ENCODE measurements at regions not wholly inside any gene's neighbourhood (a gene's known extent, or its start where the extent isn't known, plus 50 kb on each side); places are given as distances from the start of the nearest gene placed in this dataset.

- H3K4me1 ChIP-seq, result no peaks in the 10 kb centered on the region
- no peak overlapping the region for H3K4me3 ChIP-seq
- no peak for DNase-seq
- TF ChIP-seq, protein P1, sequence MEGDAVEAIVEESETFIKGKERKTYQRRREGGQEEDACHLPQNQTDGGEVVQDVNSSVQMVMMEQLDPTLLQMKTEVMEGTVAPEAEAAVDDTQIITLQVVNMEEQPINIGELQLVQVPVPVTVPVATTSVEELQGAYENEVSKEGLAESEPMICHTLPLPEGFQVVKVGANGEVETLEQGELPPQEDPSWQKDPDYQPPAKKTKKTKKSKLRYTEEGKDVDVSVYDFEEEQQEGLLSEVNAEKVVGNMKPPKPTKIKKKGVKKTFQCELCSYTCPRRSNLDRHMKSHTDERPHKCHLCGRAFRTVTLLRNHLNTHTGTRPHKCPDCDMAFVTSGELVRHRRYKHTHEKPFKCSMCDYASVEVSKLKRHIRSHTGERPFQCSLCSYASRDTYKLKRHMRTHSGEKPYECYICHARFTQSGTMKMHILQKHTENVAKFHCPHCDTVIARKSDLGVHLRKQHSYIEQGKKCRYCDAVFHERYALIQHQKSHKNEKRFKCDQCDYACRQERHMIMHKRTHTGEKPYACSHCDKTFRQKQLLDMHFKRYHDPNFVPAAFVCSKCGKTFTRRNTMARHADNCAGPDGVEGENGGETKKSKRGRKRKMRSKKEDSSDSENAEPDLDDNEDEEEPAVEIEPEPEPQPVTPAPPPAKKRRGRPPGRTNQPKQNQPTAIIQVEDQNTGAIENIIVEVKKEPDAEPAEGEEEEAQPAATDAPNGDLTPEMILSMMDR (IDR thresholded peaks at IDR 0.05), result no peak
- no peak for TF ChIP-seq POLR2A (IDR thresholded peaks at IDR 0.05)
- H3K36me3 ChIP-seq, result peaks cover 0 to 3% of the 10 kb centered on the region in 2 donors
- H3K9me3 ChIP-seq, result no peaks in the 10 kb centered on the region
- H3K27ac ChIP-seq, result no peak overlapping the region
- H3K27me3 ChIP-seq, result no peaks in the 10 kb centered on the region
- intact Hi-C loops (cut with DNase I; ENCODE audit: low total_unique reads), result no loop called here
Measured at GRCh38 chr5:124560370-124560769, 186.1 kb downstream of the ZNF608 start.

DNA sequence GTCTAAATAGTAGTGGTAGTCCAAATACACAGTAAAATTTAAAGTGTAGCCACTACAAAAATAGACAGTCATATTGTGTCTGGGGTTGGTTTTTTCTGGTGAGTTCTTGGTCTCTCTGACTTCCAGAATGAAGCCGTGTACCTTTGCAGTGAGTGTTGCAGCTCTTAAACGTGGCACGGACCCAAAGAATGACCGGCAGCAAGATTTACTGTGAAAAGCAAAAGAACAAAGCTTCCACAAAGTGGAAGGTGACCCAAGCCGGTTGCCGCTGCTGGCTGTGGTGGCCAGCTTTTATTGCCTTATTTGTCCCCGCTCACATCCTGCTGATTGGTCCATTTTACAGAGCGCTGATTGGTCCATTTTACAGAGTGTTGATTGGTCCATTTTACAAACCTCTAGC is 188.7 kb downstream of the ZNF608 start:
- no peak for TF ChIP-seq POLR2A (IDR thresholded peaks at IDR 0.05)
- Histone ChIP-seq H3K27ac (no peak overlapping the region), H3K4me1 (no peaks in the 10 kb centered on the region), H3K36me3 (no peaks in the 10 kb centered on the region), H3K27me3 (no peaks in the 10 kb centered on the region), H3K9me3 (no peaks in the 10 kb centered on the region), H3K4me3 (no peak overlapping the region)
- no peak for DNase-seq
- intact Hi-C loops (cut with DNase I; ENCODE audit: low total_unique reads), result no loop called here

- H3K4me1 ChIP-seq, result no peaks in the 10 kb centered on the region
- no peak overlapping the region for H3K4me3 ChIP-seq
- H3K36me3 ChIP-seq, result no peaks in the 10 kb centered on the region
- H3K27ac ChIP-seq, result no peak overlapping the region
- intact Hi-C loops (cut with DNase I; ENCODE audit: low total_unique reads), result no loop called here
- no peak for TF ChIP-seq POLR2A (IDR thresholded peaks at IDR 0.05)
- TF ChIP-seq, protein P1 (IDR thresholded peaks at IDR 0.05), result no peak
- H3K27me3 ChIP-seq, result no peaks in the 10 kb centered on the region
- DNase-seq, result no peak
- H3K9me3 ChIP-seq, result no peaks in the 10 kb centered on the region
Measured at GRCh38 chr5:124554746-124555578, 191.5 kb downstream of the ZNF608 start.

DNA sequence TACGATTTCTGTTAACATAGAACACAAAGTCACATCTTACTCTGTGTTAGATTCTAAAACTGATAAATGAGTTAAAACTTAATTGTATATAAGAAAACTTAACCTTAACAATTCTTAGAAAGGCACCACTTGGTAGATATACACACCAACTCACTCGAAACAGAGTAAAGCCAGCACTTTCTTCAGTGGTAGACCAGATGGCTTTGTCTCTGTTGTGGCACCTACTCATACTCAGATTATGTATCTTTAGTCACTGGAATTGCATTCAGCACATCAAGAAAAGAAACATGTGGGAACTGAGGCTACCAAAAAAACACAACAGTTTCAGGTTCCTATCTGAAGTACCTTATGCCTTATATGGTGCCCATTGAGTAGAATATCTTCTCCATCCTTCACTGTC is 192.5 kb downstream of the ZNF608 start:
- TF ChIP-seq, protein P1 (IDR thresholded peaks at IDR 0.05), result no peak
- no peak for TF ChIP-seq POLR2A (IDR thresholded peaks at IDR 0.05)
- H3K4me3 ChIP-seq, result no peak overlapping the region
- intact Hi-C loops (cut with DNase I; ENCODE audit: low total_unique reads), result no loop called here
- no peak for DNase-seq
- no peaks in the 10 kb centered on the region for H3K27me3 ChIP-seq
- no peaks in the 10 kb centered on the region for H3K36me3 ChIP-seq
- no peaks in the 10 kb centered on the region for H3K9me3 ChIP-seq
- H3K4me1 ChIP-seq, result no peaks in the 10 kb centered on the region
- no peak overlapping the region for H3K27ac ChIP-seq

GRCh38 chr5:124552526-124552925 is 193.9 kb downstream of the ZNF608 start:
- no peak for DNase-seq
- Histone ChIP-seq H3K9me3 (no peaks in the 10 kb centered on the region), H3K27ac (no peak overlapping the region), H3K36me3 (no peaks in the 10 kb centered on the region), H3K4me3 (no peak overlapping the region), H3K27me3 (no peaks in the 10 kb centered on the region), H3K4me1 (no peaks in the 10 kb centered on the region)
- no peak for TF ChIP-seq POLR2A (IDR thresholded peaks at IDR 0.05)
- TF ChIP-seq, protein P1 (IDR thresholded peaks at IDR 0.05), result no peak
- intact Hi-C loops (cut with DNase I; ENCODE audit: low total_unique reads), result no loop called here

Measured in uterus (tissue), 3 donors.